ENCODE measurements at regions not wholly inside any gene's neighbourhood (a gene's known extent, or its start where the extent isn't known, plus 50 kb on each side); places are given as distances from the start of the nearest gene placed in this dataset.

GRCh38 chr1:192418552-192419285 is 101.9 kb downstream of the RGS21 start:
- Histone ChIP-seq H3K9me3 (ENCODE audit: low read length) (no peaks in the 10 kb centered on the region), H3K27me3 (ENCODE audit: insufficient read depth, low read length) (no peaks in the 10 kb centered on the region), H3K4me3 (ENCODE audit: low read length) (no peak overlapping the region), H2AFZ (ENCODE audit: low read depth, low read length) (no peak overlapping the region), H3K36me3 (ENCODE audit: insufficient read depth, low read length) (no peaks in the 10 kb centered on the region), H3K4me1 (ENCODE audit: insufficient read depth, low read length) (no peaks in the 10 kb centered on the region)

GRCh38 chr1:192430644-192431043 is 113.9 kb downstream of the RGS21 start:
- Histone ChIP-seq H3K36me3 (ENCODE audit: insufficient read depth, low read length) (no peaks in the 10 kb centered on the region), H3K4me3 (ENCODE audit: low read length) (no peak overlapping the region), H3K9me3 (ENCODE audit: low read length) (peaks cover 6% of the 10 kb centered on the region), H3K4me1 (ENCODE audit: insufficient read depth, low read length) (peaks cover 8% of the 10 kb centered on the region), H3K27me3 (ENCODE audit: insufficient read depth, low read length) (no peaks in the 10 kb centered on the region), H2AFZ (ENCODE audit: low read depth, low read length) (no peak overlapping the region)

GRCh38 chr1:192435704-192436103 is 118.9 kb downstream of the RGS21 start:
- H3K4me3 ChIP-seq (ENCODE audit: low read length): no peak overlapping the region
- H2AFZ ChIP-seq (ENCODE audit: low read depth, low read length): no peak overlapping the region
- H3K27me3 ChIP-seq (ENCODE audit: insufficient read depth, low read length): no peaks in the 10 kb centered on the region
- no peaks in the 10 kb centered on the region for H3K9me3 ChIP-seq (ENCODE audit: low read length)
- peaks cover 27% of the 10 kb centered on the region for H3K4me1 ChIP-seq (ENCODE audit: insufficient read depth, low read length)
- no peaks in the 10 kb centered on the region for H3K36me3 ChIP-seq (ENCODE audit: insufficient read depth, low read length)

- H3K4me3 ChIP-seq (ENCODE audit: low read length): peak overlapping the region; percentile 23
- peak overlapping the region; percentile 14 for H2AFZ ChIP-seq (ENCODE audit: low read depth, low read length)
- no peaks in the 10 kb centered on the region for H3K36me3 ChIP-seq (ENCODE audit: insufficient read depth, low read length)
- H3K27me3 ChIP-seq (ENCODE audit: insufficient read depth, low read length): no peaks in the 10 kb centered on the region
- no peaks in the 10 kb centered on the region for H3K9me3 ChIP-seq (ENCODE audit: low read length)
- H3K4me1 ChIP-seq (ENCODE audit: insufficient read depth, low read length): peaks cover 27% of the 10 kb centered on the region
Observed at GRCh38 chr1:192436441-192437078, 119.8 kb downstream of the RGS21 start.

- no peak overlapping the region for H3K4me3 ChIP-seq (ENCODE audit: low read length)
- peaks cover 27% of the 10 kb centered on the region for H3K4me1 ChIP-seq (ENCODE audit: insufficient read depth, low read length)
- H3K27me3 ChIP-seq (ENCODE audit: insufficient read depth, low read length): no peaks in the 10 kb centered on the region
- H3K36me3 ChIP-seq (ENCODE audit: insufficient read depth, low read length): no peaks in the 10 kb centered on the region
- no peak overlapping the region for H2AFZ ChIP-seq (ENCODE audit: low read depth, low read length)
- H3K9me3 ChIP-seq (ENCODE audit: low read length): no peaks in the 10 kb centered on the region
Observed at GRCh38 chr1:192438737-192439136, 121.9 kb downstream of the RGS21 start.

GRCh38 chr1:192439373-192440025 is 122.7 kb downstream of the RGS21 start:
- Histone ChIP-seq H3K9me3 (ENCODE audit: low read length) (no peaks in the 10 kb centered on the region), H3K4me1 (ENCODE audit: insufficient read depth, low read length) (peaks cover 25% of the 10 kb centered on the region), H3K4me3 (ENCODE audit: low read length) (no peak overlapping the region), H3K27me3 (ENCODE audit: insufficient read depth, low read length) (no peaks in the 10 kb centered on the region), H2AFZ (ENCODE audit: low read depth, low read length) (no peak overlapping the region), H3K36me3 (ENCODE audit: insufficient read depth, low read length) (no peaks in the 10 kb centered on the region)

GRCh38 chr1:192441492-192441891 is 124.7 kb downstream of the RGS21 start:
- Histone ChIP-seq H3K4me3 (ENCODE audit: low read length) (no peak overlapping the region), H3K9me3 (ENCODE audit: low read length) (no peaks in the 10 kb centered on the region), H3K4me1 (ENCODE audit: insufficient read depth, low read length) (peaks cover 11% of the 10 kb centered on the region), H3K36me3 (ENCODE audit: insufficient read depth, low read length) (no peaks in the 10 kb centered on the region), H2AFZ (ENCODE audit: low read depth, low read length) (no peak overlapping the region), H3K27me3 (ENCODE audit: insufficient read depth, low read length) (no peaks in the 10 kb centered on the region)

- H3K27me3 ChIP-seq (ENCODE audit: insufficient read depth, low read length): no peaks in the 10 kb centered on the region
- H3K36me3 ChIP-seq (ENCODE audit: insufficient read depth, low read length): no peaks in the 10 kb centered on the region
- H2AFZ ChIP-seq (ENCODE audit: low read depth, low read length): no peak overlapping the region
- H3K4me3 ChIP-seq (ENCODE audit: low read length): no peak overlapping the region
- no peaks in the 10 kb centered on the region for H3K4me1 ChIP-seq (ENCODE audit: insufficient read depth, low read length)
- H3K9me3 ChIP-seq (ENCODE audit: low read length): no peaks in the 10 kb centered on the region
Observed at GRCh38 chr1:192442736-192443135, 125.9 kb downstream of the RGS21 start.

GRCh38 chr1:192443616-192444015 is 126.8 kb downstream of the RGS21 start:
- Histone ChIP-seq H3K4me3 (ENCODE audit: low read length) (no peak overlapping the region), H3K27me3 (ENCODE audit: insufficient read depth, low read length) (no peaks in the 10 kb centered on the region), H3K36me3 (ENCODE audit: insufficient read depth, low read length) (no peaks in the 10 kb centered on the region), H3K4me1 (ENCODE audit: insufficient read depth, low read length) (no peaks in the 10 kb centered on the region), H2AFZ (ENCODE audit: low read depth, low read length) (no peak overlapping the region), H3K9me3 (ENCODE audit: low read length) (no peaks in the 10 kb centered on the region)

- Histone ChIP-seq H3K9me3 (ENCODE audit: low read length) (no peaks in the 10 kb centered on the region), H3K4me1 (ENCODE audit: insufficient read depth, low read length) (no peaks in the 10 kb centered on the region), H3K36me3 (ENCODE audit: insufficient read depth, low read length) (no peaks in the 10 kb centered on the region), H3K27me3 (ENCODE audit: insufficient read depth, low read length) (no peaks in the 10 kb centered on the region), H2AFZ (ENCODE audit: low read depth, low read length) (no peak overlapping the region), H3K4me3 (ENCODE audit: low read length) (no peak overlapping the region)
Observed at GRCh38 chr1:192445241-192445640, 128.4 kb downstream of the RGS21 start.

GRCh38 chr1:192445839-192446489 is 129.2 kb downstream of the RGS21 start:
- no peak overlapping the region for H2AFZ ChIP-seq (ENCODE audit: low read depth, low read length)
- no peaks in the 10 kb centered on the region for H3K9me3 ChIP-seq (ENCODE audit: low read length)
- no peaks in the 10 kb centered on the region for H3K27me3 ChIP-seq (ENCODE audit: insufficient read depth, low read length)
- no peaks in the 10 kb centered on the region for H3K36me3 ChIP-seq (ENCODE audit: insufficient read depth, low read length)
- H3K4me3 ChIP-seq (ENCODE audit: low read length): no peak overlapping the region
- H3K4me1 ChIP-seq (ENCODE audit: insufficient read depth, low read length): no peaks in the 10 kb centered on the region

- Histone ChIP-seq H2AFZ (ENCODE audit: low read depth, low read length) (no peak overlapping the region), H3K27me3 (ENCODE audit: insufficient read depth, low read length) (no peaks in the 10 kb centered on the region), H3K4me3 (ENCODE audit: low read length) (no peak overlapping the region), H3K4me1 (ENCODE audit: insufficient read depth, low read length) (no peaks in the 10 kb centered on the region), H3K36me3 (ENCODE audit: insufficient read depth, low read length) (no peaks in the 10 kb centered on the region), H3K9me3 (ENCODE audit: low read length) (no peaks in the 10 kb centered on the region)
Observed at GRCh38 chr1:192448026-192448578, 127.5 kb upstream of the RGS1 start.
